A204.1 (cell line): ENCODE measurements at regions not wholly inside any gene's neighbourhood (a gene's known extent, or its start where the extent isn't known, plus 50 kb on each side); places are given as distances from the start of the nearest gene placed in this dataset.

Experiments
- FAIRE-seq: peaks from 2 replicates; lab custom pipeline; 2012; peaks lifted over from hg19 to GRCh38; lab: Jason Lieb, UNC

GRCh38 chr11:42596576-42597145 is 715.1 kb upstream of the API5 start:
- no peak for FAIRE-seq

- no peak for FAIRE-seq
Measured at GRCh38 chr11:42598341-42598740, 713.5 kb upstream of the API5 start.

GRCh38 chr11:42620796-42621195 is 691.0 kb upstream of the API5 start:
- no peak for FAIRE-seq

- FAIRE-seq: no peak
Measured at GRCh38 chr11:42625757-42626665, 685.8 kb upstream of the API5 start.

- no peak for FAIRE-seq
Measured at GRCh38 chr11:42631220-42631843, 680.5 kb upstream of the API5 start.

- FAIRE-seq: no peak
Measured at GRCh38 chr11:42646959-42647358, 664.8 kb upstream of the API5 start.

- no peak for FAIRE-seq
Measured at GRCh38 chr11:42647993-42648392, 663.8 kb upstream of the API5 start.

- no peak for FAIRE-seq
Measured at GRCh38 chr11:42651621-42652020, 660.2 kb upstream of the API5 start.

- no peak for FAIRE-seq
Measured at GRCh38 chr11:42657169-42657568, 654.6 kb upstream of the API5 start.

- FAIRE-seq: no peak
Measured at GRCh38 chr11:42661942-42662341, 649.9 kb upstream of the API5 start.

GRCh38 chr11:42669248-42669976 is 642.4 kb upstream of the API5 start:
- FAIRE-seq: no peak

- FAIRE-seq: no peak
Measured at GRCh38 chr11:42674436-42674835, 637.4 kb upstream of the API5 start.

GRCh38 chr11:42707541-42707940 is 604.3 kb upstream of the API5 start:
- FAIRE-seq: no peak

- FAIRE-seq: no peak
Measured at GRCh38 chr11:42709216-42709615, 602.6 kb upstream of the API5 start.

GRCh38 chr11:42713279-42713678 is 598.5 kb upstream of the API5 start:
- FAIRE-seq: no peak

GRCh38 chr11:42713753-42714152 is 598.0 kb upstream of the API5 start:
- FAIRE-seq: no peak

GRCh38 chr11:42720716-42721563 is 590.9 kb upstream of the API5 start:
- FAIRE-seq: no peak

GRCh38 chr11:42727879-42728278 is 583.9 kb upstream of the API5 start:
- FAIRE-seq: no peak

GRCh38 chr11:42762348-42762747 is 549.4 kb upstream of the API5 start:
- no peak for FAIRE-seq

GRCh38 chr11:42764936-42765335 is 546.9 kb upstream of the API5 start:
- FAIRE-seq: no peak

GRCh38 chr11:42768576-42768975 is 543.2 kb upstream of the API5 start:
- FAIRE-seq: no peak
